ENCODE measurements at regions not wholly inside any gene's neighbourhood (a gene's known extent, or its start where the extent isn't known, plus 50 kb on each side); places are given as distances from the start of the nearest gene placed in this dataset.

- DNase-seq (ENCODE audit: low spot score), result no peak
Measured at GRCh38 chr19:30634131-30634830, 262.1 kb downstream of the ZNF536 start.

GRCh38 chr19:30631033-30631370 lies 258.8 kb downstream of the ZNF536 start:
- no peak for DNase-seq (ENCODE audit: low spot score)

DNA sequence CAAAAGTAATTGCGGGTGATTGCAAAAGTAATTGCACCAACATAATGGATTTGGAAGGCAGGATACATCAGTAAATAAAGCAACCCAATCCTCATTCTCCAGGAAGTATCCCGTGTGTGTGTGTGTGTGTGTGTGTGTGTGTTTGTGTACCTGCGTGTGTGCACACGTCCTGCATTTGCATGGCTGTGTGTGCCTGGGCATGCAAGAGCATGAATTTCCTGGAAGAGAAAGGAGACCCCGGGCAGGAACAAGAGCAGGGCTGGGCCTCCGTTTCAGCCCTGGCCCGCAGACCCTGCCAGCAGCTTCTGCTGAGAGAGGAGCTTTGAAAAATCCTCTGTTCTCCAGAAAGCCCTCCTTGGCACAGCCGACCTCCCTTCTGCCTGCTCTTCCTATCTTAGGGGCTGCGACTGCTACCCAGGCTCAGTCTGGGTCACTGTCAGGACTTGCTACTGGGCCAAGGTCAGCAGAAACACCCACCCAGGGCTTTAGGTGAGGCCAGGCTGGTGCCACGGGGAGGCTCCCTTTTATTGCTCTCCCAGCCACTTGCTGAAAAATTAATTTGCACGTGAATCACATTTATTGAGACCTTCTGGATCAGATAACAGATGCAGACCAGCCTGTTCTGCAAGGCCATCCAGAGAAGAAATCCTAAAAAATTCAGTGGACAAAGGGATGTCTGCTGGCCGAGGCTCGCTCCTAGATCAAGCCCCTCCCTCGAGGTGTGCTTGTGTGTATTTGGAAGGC lies 258.3 kb downstream of the ZNF536 start:
- no peak for DNase-seq (ENCODE audit: low spot score)

DNA sequence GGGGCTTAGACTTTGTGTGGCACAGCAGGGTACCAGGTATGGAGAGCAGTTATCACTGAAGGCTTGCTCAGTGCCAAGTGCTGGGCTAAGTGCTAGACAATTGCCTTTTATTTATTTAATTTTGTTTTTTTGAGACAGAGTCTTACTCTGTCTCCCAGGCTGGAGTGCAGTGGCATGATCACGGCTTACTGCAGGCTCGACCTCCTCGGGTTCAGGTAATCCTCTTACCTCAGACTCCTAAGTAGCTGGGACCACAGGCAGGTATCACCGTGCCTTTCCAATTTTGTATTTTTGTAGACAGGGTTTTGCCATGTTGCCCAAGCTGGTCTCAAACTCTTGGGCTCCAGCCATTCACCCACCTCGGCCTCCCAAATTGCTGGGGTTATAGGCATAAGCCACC lies 256.9 kb downstream of the ZNF536 start:
- DNase-seq (ENCODE audit: low spot score), result no peak

GRCh38 chr19:30626626-30626966 lies 254.4 kb downstream of the ZNF536 start:
- DNase-seq (ENCODE audit: low spot score), result no peak

GRCh38 chr19:30625947-30626625 lies 253.9 kb downstream of the ZNF536 start:
- DNase-seq (ENCODE audit: low spot score), result no peak

DNA sequence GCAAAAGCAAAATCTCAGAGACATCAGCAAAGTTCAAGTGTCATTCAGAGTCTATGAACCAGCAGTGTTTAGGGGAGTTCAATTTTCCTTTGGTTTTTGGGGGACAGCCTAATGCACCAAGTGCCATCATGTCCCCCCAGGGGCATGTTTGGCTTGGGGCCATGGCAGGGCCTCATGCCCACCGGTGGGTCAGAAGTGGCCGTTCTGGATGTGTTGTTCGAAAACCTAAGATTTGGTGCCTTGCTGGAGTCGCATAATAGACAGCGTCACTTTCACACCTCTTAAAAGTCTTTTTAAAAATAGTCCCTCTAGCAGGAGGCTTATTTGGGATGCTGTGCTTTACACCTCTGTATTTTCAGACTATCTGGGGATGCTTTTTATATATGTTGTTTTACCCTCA lies 250.1 kb downstream of the ZNF536 start:
- DNase-seq (ENCODE audit: low spot score), result no peak

DNA sequence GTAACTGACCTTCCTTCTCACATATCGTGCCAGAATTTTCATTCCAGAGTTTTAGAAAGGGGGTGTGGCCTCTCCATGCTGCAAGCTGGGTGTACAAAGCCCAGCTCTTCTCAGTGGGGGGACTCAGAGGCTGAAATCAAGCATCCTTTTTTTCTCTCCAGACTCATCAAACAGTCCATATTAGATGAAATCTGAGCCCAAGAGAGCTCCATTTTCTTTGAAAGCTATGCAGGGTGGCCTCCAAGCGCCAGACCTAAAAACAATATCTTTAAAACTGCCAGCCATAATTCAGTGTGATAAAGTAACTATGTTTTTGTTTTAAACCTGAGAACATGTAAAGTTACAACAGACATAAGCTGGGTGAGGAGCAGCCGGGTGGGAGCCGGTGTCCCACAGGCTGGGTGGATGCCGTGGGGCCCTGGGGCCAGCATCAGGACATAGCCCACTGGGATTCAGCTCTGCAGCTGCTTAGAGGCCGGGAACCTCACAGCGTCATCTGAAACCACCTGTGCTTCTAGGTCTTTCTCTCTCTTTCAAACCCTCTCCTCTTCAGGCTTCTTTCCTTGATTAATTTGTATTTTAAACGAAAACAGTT lies 249.2 kb downstream of the ZNF536 start:
- no peak for DNase-seq (ENCODE audit: low spot score)

DNA sequence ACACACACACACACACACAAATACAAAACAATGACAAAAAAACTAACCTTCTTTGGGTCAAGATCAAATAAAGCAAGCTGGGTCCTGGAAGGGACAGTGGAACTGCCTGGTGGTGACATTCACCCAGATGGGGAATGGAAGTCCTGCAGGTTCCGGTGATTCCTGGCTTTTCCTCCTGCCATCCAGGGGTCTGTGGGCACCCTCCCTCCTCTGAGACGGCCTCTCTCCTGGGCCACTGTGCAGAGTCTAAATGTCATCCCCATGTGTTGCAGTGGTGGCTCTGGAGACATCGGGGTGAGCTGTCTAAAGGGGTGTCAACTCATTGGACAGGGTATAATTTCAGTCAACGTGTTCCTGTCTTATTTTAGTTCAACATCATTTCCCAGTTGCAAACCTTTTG lies 248.2 kb downstream of the ZNF536 start:
- no peak for DNase-seq (ENCODE audit: low spot score)

- DNase-seq (ENCODE audit: low spot score), result no peak
Measured at GRCh38 chr19:30609656-30610270, 237.6 kb downstream of the ZNF536 start.

- DNase-seq (ENCODE audit: low spot score), result no peak
Measured at GRCh38 chr19:30608471-30608870, 236.3 kb downstream of the ZNF536 start.

Measured in HuH-7.5 (cell line).